ENCODE measurements at regions not wholly inside any gene's neighbourhood (a gene's known extent, or its start where the extent isn't known, plus 50 kb on each side); places are given as distances from the start of the nearest gene placed in this dataset.

GRCh38 chr3:5426094-5426883 is 238.8 kb downstream of the EDEM1 start:
- intact Hi-C loops (cut with micrococcal nuclease), result loop anchor here (1.0 kb wide), 1 partner anchor 305 kb away; no protein-coding TSS in a partner anchor

DNA sequence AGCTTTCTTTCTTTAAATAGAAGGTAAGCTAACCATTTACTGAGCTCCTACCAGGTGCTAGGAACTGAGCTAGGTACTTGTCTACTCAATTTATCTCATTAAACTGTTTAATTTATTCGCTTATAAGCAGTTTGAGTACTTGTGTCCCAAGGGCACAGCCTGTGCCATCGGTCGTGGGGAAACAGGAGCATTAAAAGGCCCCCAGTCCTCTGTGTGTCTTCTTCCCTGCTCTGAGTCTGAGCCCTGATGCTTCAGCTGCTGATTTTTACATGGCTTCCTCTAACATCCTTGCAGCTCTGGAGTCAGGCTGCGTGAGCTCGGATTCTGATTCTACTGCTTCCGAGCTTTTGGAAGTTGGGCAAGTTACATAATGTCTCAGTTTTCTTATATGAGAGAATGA is 239.5 kb downstream of the EDEM1 start:
- intact Hi-C loops (cut with micrococcal nuclease), result no loop called here

- intact Hi-C loops (cut with micrococcal nuclease), result no loop called here
Measured at GRCh38 chr3:5427938-5428337, 240.4 kb downstream of the EDEM1 start.

DNA sequence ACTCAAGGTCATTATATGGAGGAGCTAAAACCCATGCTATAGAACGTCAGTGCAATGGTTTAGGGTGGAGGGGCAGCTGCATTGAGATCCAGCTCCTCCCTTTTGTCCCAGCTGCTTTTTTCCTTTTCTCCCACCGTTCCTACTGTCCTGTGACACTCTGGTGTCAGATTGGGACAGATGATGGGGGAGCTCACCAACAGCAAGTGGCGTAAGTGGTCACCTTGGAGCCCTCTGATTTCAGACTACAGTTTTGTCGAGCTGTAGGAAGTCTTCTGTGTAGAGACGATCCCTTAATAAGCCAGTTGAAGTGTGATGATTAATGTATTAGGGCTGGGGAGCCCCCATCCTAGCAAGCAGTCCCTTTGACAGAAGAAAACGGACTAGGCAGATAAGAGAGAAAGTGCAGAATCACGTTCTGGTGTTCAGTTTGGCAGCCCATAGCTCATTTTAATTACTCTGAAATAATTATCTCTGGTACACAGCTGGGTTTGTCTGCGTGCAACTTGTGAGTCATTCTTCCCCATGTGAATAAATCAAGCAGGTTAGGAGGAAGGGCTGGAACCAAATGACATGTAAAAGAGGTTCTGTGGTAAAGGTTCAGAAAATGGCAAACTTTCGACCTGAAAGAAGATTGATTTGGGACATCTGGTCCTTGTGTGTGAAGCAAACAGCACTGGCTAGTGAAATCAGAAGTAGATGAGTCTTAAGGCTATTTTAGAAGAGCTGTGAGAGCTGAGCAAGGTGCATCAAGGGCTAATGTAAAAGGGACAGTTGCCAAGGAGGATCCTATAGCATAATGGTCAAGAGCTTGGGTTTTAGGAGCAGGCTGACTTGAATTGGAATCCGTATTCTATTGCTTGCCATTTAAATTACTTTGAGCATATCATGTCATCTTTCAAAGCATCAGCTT is 241.4 kb downstream of the EDEM1 start:
- intact Hi-C loops (cut with micrococcal nuclease), result no loop called here

- intact Hi-C loops (cut with micrococcal nuclease), result no loop called here
Measured at GRCh38 chr3:5429517-5429890, 242.0 kb downstream of the EDEM1 start.

DNA sequence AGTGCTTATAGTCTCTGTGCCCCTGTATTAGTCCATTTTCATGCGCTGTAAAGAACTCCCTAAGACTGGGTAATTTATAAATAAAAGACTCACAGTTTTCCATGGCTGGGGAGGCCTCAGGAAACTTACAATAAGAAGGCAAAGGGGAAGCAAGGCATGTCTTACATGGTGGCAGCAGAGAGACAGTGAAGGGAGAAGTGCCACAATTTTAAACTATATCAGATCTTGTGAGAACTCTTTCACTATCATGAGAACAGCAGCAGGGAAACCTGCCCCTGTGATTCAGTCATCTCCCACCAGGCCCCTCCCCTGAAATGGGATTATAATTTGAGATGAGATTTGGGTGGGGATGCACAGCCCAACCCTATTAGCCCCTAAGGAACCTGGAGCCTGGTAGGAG is 243.2 kb downstream of the EDEM1 start:
- intact Hi-C loops (cut with micrococcal nuclease), result no loop called here

DNA sequence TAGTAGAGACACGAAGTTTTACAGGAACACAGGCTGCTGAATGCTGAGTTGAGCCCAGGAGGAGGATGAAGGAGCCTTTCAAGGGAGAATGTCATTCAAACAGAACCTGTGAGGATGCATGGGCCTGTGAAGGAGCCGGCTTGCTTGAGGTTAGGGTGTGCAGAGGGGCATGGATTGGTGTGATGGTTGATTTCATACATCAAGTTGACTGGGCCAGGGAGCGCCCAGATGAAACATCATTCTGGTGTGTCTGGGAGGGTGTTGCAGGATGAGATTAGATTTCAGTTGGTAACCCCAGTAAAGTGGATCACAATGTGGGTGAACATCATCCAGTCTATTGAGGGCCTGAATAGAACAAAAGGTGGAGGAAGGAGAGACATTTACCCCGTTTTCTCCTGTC is 243.6 kb downstream of the EDEM1 start:
- intact Hi-C loops (cut with micrococcal nuclease), result no loop called here

GRCh38 chr3:5431811-5432378 is 244.4 kb downstream of the EDEM1 start:
- intact Hi-C loops (cut with micrococcal nuclease), result no loop called here

GRCh38 chr3:5437296-5437782 is 249.8 kb downstream of the EDEM1 start:
- intact Hi-C loops (cut with micrococcal nuclease), result no loop called here

DNA sequence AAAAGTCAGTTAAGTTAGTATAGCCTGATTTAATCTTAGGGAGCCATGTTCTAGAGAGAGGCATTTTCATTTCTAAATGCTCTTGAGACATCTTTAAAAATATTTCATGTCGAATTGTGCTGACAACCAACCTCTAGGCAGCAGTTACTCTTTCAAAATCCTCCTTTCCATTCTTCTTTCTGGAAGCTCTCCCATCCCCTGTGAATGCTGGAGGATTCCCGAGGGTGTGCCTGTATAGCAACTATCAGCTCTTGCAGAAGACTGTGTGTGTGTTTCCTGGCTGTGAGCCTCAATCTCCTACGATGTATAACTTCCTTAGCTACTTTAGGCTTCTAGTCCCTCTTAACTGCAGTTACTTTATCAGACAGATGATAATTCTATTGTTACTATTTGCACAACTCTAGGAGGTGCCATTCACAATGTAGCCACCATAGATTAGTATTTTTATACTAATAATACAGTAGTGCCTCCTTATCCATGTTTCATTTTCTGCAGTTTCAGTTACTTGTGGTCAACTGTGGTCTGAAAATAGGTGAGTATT is 250.3 kb downstream of the EDEM1 start:
- intact Hi-C loops (cut with micrococcal nuclease), result no loop called here

GRCh38 chr3:5441401-5441800 is 253.9 kb downstream of the EDEM1 start:
- intact Hi-C loops (cut with micrococcal nuclease), result no loop called here

- intact Hi-C loops (cut with micrococcal nuclease), result no loop called here
Measured at GRCh38 chr3:5442106-5442785, 254.7 kb downstream of the EDEM1 start.

DNA sequence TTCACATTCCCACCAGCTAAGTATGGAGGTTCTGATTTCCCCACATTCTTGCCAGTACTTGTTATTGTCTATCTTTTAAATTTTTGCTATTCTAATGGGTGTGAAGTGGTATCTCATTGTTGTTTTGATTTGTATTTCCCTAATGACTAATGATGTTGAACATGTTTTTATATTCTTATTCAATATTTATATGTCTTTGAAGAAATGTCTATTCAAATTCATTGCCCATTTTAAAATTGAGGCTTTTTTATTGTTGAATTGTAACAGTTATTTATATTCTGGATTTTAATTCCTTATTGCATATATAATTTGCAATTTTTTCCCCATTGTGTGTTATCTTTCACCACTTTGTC is 255.3 kb downstream of the EDEM1 start:
- intact Hi-C loops (cut with micrococcal nuclease), result no loop called here

GRCh38 chr3:5444253-5444652 is 256.7 kb downstream of the EDEM1 start:
- intact Hi-C loops (cut with micrococcal nuclease), result no loop called here

DNA sequence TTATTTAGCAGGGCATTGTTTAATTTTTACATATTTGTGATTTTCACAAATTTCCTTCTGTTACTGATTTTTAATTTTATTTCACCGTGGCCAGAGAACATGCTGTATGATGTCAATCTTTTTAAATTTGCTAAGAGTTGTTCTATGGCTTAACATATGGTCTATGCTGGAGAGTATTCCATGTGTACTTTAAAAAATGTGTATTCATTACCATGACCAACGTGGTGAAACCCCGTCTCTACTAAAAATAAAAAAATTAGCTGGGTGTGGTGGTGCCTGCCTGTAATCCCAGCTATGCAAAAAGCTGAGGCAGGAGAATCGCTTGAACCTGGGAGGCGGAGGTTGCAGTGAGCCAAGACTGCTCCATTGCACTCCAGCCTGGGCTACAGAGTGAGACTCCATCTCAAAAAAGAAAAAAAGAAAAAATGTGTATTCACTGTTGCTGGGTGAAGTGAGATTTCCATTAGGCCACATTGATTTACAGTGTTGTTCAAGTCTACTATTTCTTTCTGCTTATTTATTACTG is 258.2 kb downstream of the EDEM1 start:
- intact Hi-C loops (cut with micrococcal nuclease), result no loop called here

GRCh38 chr3:5448246-5448645 is 260.7 kb downstream of the EDEM1 start:
- intact Hi-C loops (cut with micrococcal nuclease), result no loop called here

- intact Hi-C loops (cut with micrococcal nuclease), result no loop called here
Measured at GRCh38 chr3:5448816-5449215, 261.3 kb downstream of the EDEM1 start.

- intact Hi-C loops (cut with micrococcal nuclease), result no loop called here
Measured at GRCh38 chr3:5456199-5456598, 268.7 kb downstream of the EDEM1 start.

- intact Hi-C loops (cut with micrococcal nuclease), result no loop called here
Measured at GRCh38 chr3:5458526-5458925, 271.0 kb downstream of the EDEM1 start.

GRCh38 chr3:5462086-5462485 is 274.6 kb downstream of the EDEM1 start:
- intact Hi-C loops (cut with micrococcal nuclease), result no loop called here

- intact Hi-C loops (cut with micrococcal nuclease), result no loop called here
Measured at GRCh38 chr3:5463991-5464390, 276.5 kb downstream of the EDEM1 start.
